Right atrium auricular region (tissue), 2 donors: ENCODE measurements at regions not wholly inside any gene's neighbourhood (a gene's known extent, or its start where the extent isn't known, plus 50 kb on each side); places are given as distances from the start of the nearest gene placed in this dataset.

Experiments
- DNase-seq: peaks from one replicate; pipeline ENCODE4 v3.0.0-alpha.2; 2019; ENCODE audit warnings: low spot score
- H3K27ac ChIP-seq, 2 donors: fragments of 200-600 bp; sonication (generic); 1 replicate in 1 of 2; 2 replicates in 1 of 2; pipeline ENCODE4 v1.5.1; 2016 to 2019
- H3K27me3 ChIP-seq, 2 donors: fragments of 200-600 bp; sonication (generic); one replicate each; pipeline versions ENCODE4 v1.5.1 to v1.6.0; 2017 to 2019
- H3K36me3 ChIP-seq: fragments of 200-600 bp; sonication (generic); one replicate; pipeline ENCODE4 v1.5.1; 2016
- H3K4me1 ChIP-seq, 2 donors: fragments of 200-600 bp; sonication (generic); one replicate each; pipeline versions ENCODE4 v1.5.1 to v1.6.0; 2017 to 2019
- H3K4me3 ChIP-seq, 2 donors: fragments of 200-600 bp; sonication (generic); 1 replicate in 1 of 2; 2 replicates in 1 of 2; pipeline ENCODE4 v1.5.1; 2017 to 2019; ENCODE audit warnings: mild to moderate bottlenecking in 1 of 2, moderate library complexity in 1 of 2
- H3K9me3 ChIP-seq, 2 donors: fragments of 200-600 bp; sonication (generic); one replicate each; pipeline ENCODE4 v1.5.1; 2019
- CTCF ChIP-seq, 2 donors: fragments of 200-600 bp; sonication (generic); IDR thresholded peaks; one replicate each; pipeline ENCODE4 v1.5.1; 2019; ENCODE audit warnings: antibody characterized with exemption in 2 of 2

- Histone ChIP-seq H3K27me3 (no peaks in the 10 kb centered on the region), H3K4me3 (no peak overlapping the region)
Measured at GRCh38 chr1:82807563-82807962, 1006.8 kb downstream of the ADGRL2 start.

GRCh38 chr1:82806133-82806532, 1005.4 kb downstream of the ADGRL2 start:
- no peak overlapping the region for H3K27ac ChIP-seq
- no peaks in the 10 kb centered on the region for H3K9me3 ChIP-seq
- no peak overlapping the region for H3K4me3 ChIP-seq
- H3K27me3 ChIP-seq, result no peaks in the 10 kb centered on the region
- no peak for TF ChIP-seq CTCF (IDR thresholded peaks at IDR 0.05)
- no peak for DNase-seq
- no peaks in the 10 kb centered on the region for H3K36me3 ChIP-seq
- H3K4me1 ChIP-seq, result no peaks in the 10 kb centered on the region

More at GRCh38 chr1:82807563-82807962, 1006.8 kb downstream of the ADGRL2 start:
- Histone ChIP-seq H3K9me3 (no peaks in the 10 kb centered on the region), H3K27ac (no peak overlapping the region), H3K4me1 (no peaks in the 10 kb centered on the region), H3K36me3 (no peaks in the 10 kb centered on the region)
- DNase-seq, result no peak
- TF ChIP-seq CTCF (IDR thresholded peaks at IDR 0.05), result no peak

GRCh38 chr1:82801176-82801575, 1000.4 kb downstream of the ADGRL2 start:
- Histone ChIP-seq H3K4me3 (no peak overlapping the region), H3K4me1 (no peaks in the 10 kb centered on the region), H3K27me3 (no peaks in the 10 kb centered on the region), H3K9me3 (no peaks in the 10 kb centered on the region), H3K27ac (no peak overlapping the region), H3K36me3 (no peaks in the 10 kb centered on the region)
- no peak for TF ChIP-seq CTCF (IDR thresholded peaks at IDR 0.05)
- DNase-seq, result no peak

- Histone ChIP-seq H3K4me3 (no peak overlapping the region), H3K36me3 (no peaks in the 10 kb centered on the region), H3K27ac (no peak overlapping the region), H3K27me3 (no peaks in the 10 kb centered on the region), H3K4me1 (no peaks in the 10 kb centered on the region), H3K9me3 (no peaks in the 10 kb centered on the region)
- no peak for DNase-seq
- no peak for TF ChIP-seq CTCF (IDR thresholded peaks at IDR 0.05)
Measured at GRCh38 chr1:82800721-82801120, 1000.0 kb downstream of the ADGRL2 start.

- Histone ChIP-seq H3K27me3 (no peaks in the 10 kb centered on the region), H3K4me1 (no peaks in the 10 kb centered on the region), H3K36me3 (no peaks in the 10 kb centered on the region), H3K9me3 (no peaks in the 10 kb centered on the region), H3K4me3 (no peak overlapping the region), H3K27ac (no peak overlapping the region)
- TF ChIP-seq CTCF (IDR thresholded peaks at IDR 0.05), result no peak
- DNase-seq, result no peak
Measured at GRCh38 chr1:82799261-82799660, 998.5 kb downstream of the ADGRL2 start.

- H3K27me3 ChIP-seq, result no peaks in the 10 kb centered on the region
- no peak overlapping the region for H3K27ac ChIP-seq
- H3K36me3 ChIP-seq, result no peaks in the 10 kb centered on the region
- TF ChIP-seq CTCF (IDR thresholded peaks at IDR 0.05), result no peak
- H3K4me3 ChIP-seq, result no peak overlapping the region
- peaks cover 0 to 9% of the 10 kb centered on the region in 2 donors for H3K9me3 ChIP-seq
- H3K4me1 ChIP-seq, result no peaks in the 10 kb centered on the region
- no peak for DNase-seq
Measured at GRCh38 chr1:82795508-82796149, 994.9 kb downstream of the ADGRL2 start.
